Activated T-cell treated with anti-CD3 and anti-CD28 coated beads, Interleukin-2, amount 50 U/mL, for 4 hours (primary cell): ENCODE measurements at regions not wholly inside any gene's neighbourhood (a gene's known extent, or its start where the extent isn't known, plus 50 kb on each side); places are given as distances from the start of the nearest gene placed in this dataset.

Source experiments
- ATAC-seq, 2 donors: fragments of 200-7000 bp; cut with Tn5 transposase; one replicate each; pipeline ENCODE4 v1.10.0; 2021
- DNase-seq: peaks from one replicate; pipeline ENCODE4 v3.0.0-alpha.2; 2020
- H3K27me3 Mint-ChIP-seq: one replicate; pipeline ENCODE4 v1.8.0; 2021; ENCODE audit warnings: low read depth, mixed read lengths
- H3K36me3 Mint-ChIP-seq: one replicate; pipeline ENCODE4 v1.8.0; 2022; ENCODE audit warnings: mixed read lengths; ENCODE audit not compliant: insufficient read depth
- H3K4me1 Mint-ChIP-seq: one replicate; pipeline ENCODE4 v1.8.0; 2021; ENCODE audit warnings: low read depth, mixed read lengths
- H3K4me3 Mint-ChIP-seq: one replicate; pipeline ENCODE4 v1.8.0; 2021; ENCODE audit warnings: mild to moderate bottlenecking, moderate library complexity, mixed read lengths
- H3K9me3 Mint-ChIP-seq: one replicate; pipeline ENCODE4 v1.8.0; 2021; ENCODE audit warnings: mixed read lengths

DNA sequence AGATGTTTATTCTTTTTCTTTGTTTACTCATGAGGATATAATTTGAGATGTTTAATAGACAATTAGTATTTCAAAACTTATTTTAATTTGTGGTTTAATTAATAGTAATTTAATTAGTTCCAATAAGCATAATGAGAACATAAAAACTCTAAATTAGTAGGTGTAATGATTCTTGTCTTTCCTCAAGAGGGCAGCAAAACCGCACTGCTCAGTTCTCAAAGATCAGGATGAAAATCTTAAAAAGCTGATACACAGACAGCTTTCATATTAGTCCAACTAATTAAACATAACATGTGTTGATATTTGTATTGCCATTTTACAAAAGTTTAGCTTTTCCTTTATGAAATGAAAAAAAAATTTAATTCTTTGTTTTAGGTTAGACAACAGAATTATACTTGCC is 106.7 kb upstream of the C21orf91 start:
- Mint-ChIP-seq H3K4me1 (no peaks in the 10 kb centered on the region), H3K4me3 (no peak overlapping the region), H3K36me3 (peaks cover 1% of the 10 kb centered on the region), H3K9me3 (no peaks in the 10 kb centered on the region), H3K27me3 (no peaks in the 10 kb centered on the region)
- DNase-seq (no peak), ATAC-seq (no peak)

DNA sequence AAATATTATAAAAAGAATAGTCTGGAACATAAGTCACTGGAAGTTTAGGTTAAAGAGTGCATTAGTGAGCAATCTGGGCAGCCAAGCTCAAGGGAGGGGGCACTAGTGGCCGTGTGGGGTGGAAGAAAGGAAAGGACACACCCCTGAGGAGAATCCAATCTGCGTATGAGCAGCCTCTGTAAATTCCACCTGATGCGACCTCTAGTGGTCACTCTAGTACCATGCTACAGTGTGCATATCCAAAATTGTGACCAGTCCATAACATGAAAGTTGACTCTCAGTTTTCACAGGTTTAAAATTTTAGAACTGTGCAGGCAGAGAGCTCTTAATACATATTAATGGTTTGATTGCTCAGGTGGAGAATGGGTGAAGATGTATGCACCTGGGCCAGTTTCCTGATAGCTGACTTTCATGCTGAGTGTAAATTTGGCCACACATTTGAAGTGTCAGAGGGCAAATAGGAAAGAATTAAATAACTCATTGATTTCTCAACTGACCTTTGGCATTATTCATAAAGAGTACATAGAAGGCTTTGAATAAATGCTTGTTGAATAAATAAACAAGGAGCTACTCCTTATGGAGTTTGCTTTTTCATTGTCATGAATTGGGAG is 105.9 kb upstream of the C21orf91 start:
- H3K36me3 Mint-ChIP-seq = peaks cover 1% of the 10 kb centered on the region
- H3K4me1 Mint-ChIP-seq = no peaks in the 10 kb centered on the region
- no peak overlapping the region for H3K4me3 Mint-ChIP-seq
- no peaks in the 10 kb centered on the region for H3K27me3 Mint-ChIP-seq
- peaks cover 2% of the 10 kb centered on the region for H3K9me3 Mint-ChIP-seq
- DNase-seq (peak; percentile 41), ATAC-seq (peak; percentile 79 to 94)

DNA sequence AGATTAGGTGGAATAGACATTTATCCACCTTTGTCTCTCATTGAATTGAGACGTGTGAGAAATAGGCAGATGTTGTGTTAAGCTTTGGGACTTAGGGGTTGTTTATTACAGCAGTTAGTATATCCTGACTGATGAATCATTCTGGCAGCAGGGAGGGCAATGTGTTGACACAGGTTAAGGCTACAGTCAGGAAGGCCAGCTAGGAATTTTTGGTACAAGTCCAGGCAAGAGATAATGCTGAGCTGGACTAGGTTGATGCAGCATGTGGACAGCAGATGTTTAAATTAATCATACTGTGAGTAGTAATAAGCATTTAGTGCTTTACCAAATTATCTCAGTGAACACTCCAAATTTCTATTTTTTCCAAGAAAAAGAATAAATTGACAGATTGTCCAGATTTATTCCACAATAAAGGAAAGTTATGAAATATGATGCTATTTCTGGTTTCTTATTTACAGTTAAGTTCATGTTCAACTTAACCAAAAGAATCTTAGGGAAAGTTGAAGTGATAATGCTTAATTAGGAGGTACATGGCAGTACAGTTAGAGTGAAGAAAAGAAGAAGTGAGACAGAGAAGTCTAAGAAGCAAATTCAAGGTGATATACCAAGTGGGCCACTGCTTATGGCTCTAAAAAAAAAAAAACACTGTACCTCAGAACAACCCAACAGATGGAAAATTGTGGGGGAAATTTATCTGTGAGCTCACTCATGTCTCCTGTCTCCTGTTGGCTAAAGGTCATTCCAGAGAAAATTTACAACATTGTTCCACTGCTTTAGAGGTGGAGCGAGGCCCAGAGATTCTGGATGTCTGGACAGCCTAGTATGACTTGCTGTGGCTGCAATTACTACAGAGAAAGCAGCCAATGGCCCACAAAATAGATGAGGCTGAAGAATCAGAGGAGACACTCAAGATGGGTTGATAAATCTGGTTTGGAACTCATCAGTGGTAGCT is 102.7 kb upstream of the C21orf91 start:
- no peaks in the 10 kb centered on the region for H3K27me3 Mint-ChIP-seq
- DNase-seq (no peak), ATAC-seq (no peak)
- peaks cover 1% of the 10 kb centered on the region for H3K36me3 Mint-ChIP-seq
- no peaks in the 10 kb centered on the region for H3K4me1 Mint-ChIP-seq
- H3K4me3 Mint-ChIP-seq = no peak overlapping the region
- peaks cover 12% of the 10 kb centered on the region for H3K9me3 Mint-ChIP-seq

- ATAC-seq = no peak
- no peaks in the 10 kb centered on the region for H3K36me3 Mint-ChIP-seq
- H3K4me1 Mint-ChIP-seq = no peaks in the 10 kb centered on the region
- no peak for DNase-seq
- H3K27me3 Mint-ChIP-seq = no peaks in the 10 kb centered on the region
- no peak overlapping the region for H3K4me3 Mint-ChIP-seq
- H3K9me3 Mint-ChIP-seq = peaks cover 12% of the 10 kb centered on the region
Measured at GRCh38 chr21:17915976-17916375, 96.8 kb upstream of the C21orf91 start.

- Mint-ChIP-seq H3K4me1 (no peaks in the 10 kb centered on the region), H3K9me3 (no peaks in the 10 kb centered on the region), H3K36me3 (no peaks in the 10 kb centered on the region), H3K4me3 (no peak overlapping the region), H3K27me3 (no peaks in the 10 kb centered on the region)
- ATAC-seq (no peak), DNase-seq (no peak)
Measured at GRCh38 chr21:17911628-17912027, 92.5 kb upstream of the C21orf91 start.

- peaks cover 9% of the 10 kb centered on the region for H3K4me1 Mint-ChIP-seq
- ATAC-seq (no peak), DNase-seq (no peak)
- H3K27me3 Mint-ChIP-seq = no peaks in the 10 kb centered on the region
- H3K36me3 Mint-ChIP-seq = peaks cover under 1% of the 10 kb centered on the region
- H3K9me3 Mint-ChIP-seq = peaks cover 7% of the 10 kb centered on the region
- H3K4me3 Mint-ChIP-seq = no peak overlapping the region
Measured at GRCh38 chr21:17903929-17904639, 84.9 kb upstream of the C21orf91 start.

- ATAC-seq (peak; percentile 48 to 51), DNase-seq (no peak)
- peaks cover 3% of the 10 kb centered on the region for H3K36me3 Mint-ChIP-seq
Measured at GRCh38 chr21:17903029-17903806, 84.1 kb upstream of the C21orf91 start.

DNA sequence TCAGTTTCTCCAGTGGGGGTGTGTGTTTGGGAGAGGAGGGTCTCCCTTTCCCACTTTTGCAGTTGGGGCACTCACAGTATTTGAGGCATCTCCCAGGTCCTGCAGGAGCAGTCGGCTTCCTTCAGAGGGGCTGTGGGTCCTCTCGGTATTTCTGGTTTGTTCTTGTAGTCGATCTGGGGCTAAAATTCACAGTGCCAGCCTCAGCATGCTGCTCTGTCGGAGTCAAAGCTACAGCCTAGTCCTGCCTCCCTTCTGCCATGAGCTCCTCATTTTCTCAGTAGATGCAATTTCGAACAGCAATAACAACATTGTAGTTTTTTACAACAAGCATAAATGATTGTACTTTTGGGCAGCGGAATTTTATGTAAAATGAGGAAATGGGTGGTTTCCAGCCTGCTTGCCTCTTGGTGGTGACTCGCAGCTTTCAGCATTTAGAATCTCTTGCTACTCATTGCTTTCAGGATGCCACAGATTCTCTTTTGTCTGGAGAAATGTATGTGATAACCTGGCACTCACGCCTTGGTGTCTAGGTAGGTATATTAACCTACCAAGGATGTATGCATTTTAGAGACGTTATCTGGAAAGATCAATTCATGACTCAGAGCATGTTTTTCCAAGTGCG is 82.4 kb upstream of the C21orf91 start:
- Mint-ChIP-seq H3K4me3 (no peak overlapping the region), H3K27me3 (no peaks in the 10 kb centered on the region), H3K36me3 (peaks cover 3% of the 10 kb centered on the region), H3K9me3 (peaks cover 23% of the 10 kb centered on the region), H3K4me1 (peaks cover 12% of the 10 kb centered on the region)
- no peak for DNase-seq
- ATAC-seq = no peak

More at GRCh38 chr21:17903029-17903806, 84.1 kb upstream of the C21orf91 start:
- no peak overlapping the region for H3K4me3 Mint-ChIP-seq
- H3K9me3 Mint-ChIP-seq = peaks cover 15% of the 10 kb centered on the region
- no peaks in the 10 kb centered on the region for H3K27me3 Mint-ChIP-seq
- H3K4me1 Mint-ChIP-seq = peaks cover 9% of the 10 kb centered on the region

- Mint-ChIP-seq H3K9me3 (peaks cover 27% of the 10 kb centered on the region), H3K4me3 (no peak overlapping the region), H3K36me3 (peaks cover 3% of the 10 kb centered on the region), H3K27me3 (no peaks in the 10 kb centered on the region), H3K4me1 (peaks cover 12% of the 10 kb centered on the region)
- ATAC-seq (no peak), DNase-seq (no peak)
Measured at GRCh38 chr21:17900990-17901385, 81.8 kb upstream of the C21orf91 start.

DNA sequence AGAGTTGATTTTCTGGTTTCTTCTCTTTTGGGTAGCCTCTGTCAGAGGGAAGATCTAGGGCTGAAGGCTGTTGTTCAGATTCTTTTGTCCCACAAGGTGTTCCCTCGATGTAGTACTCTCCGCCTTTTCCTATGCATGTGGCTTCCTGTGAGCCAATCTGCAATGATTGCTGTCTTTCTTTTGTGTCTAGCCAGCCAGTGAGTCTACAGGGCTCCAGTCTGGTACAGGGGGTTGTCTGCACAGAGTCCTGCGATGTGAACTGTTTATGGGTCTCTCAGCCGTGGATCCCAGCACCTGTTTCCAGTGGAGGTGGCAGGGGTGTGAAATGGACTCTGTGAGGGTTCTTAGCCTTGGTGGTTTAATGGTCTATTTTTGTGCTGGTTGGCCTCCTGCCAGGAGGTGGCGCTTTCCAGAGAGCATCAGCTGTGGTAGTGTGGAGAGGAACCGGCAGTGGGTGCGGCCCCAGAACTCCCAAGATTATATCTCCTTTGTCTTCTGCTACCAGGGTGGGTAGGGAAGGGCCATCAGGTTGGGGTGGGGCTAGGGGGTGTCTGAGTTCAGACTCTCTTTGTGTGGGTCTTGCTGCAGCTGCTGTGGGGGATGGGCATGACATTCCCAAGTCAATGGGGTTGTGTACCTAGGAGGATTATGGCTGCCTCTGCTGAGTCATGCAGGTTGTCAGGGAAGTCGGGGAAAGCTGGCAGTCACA is 81.3 kb upstream of the C21orf91 start:
- H3K9me3 Mint-ChIP-seq = peaks cover 27% of the 10 kb centered on the region
- no peak for DNase-seq
- H3K36me3 Mint-ChIP-seq = peaks cover 3% of the 10 kb centered on the region
- no peak overlapping the region for H3K4me3 Mint-ChIP-seq
- H3K4me1 Mint-ChIP-seq = peaks cover 12% of the 10 kb centered on the region
- ATAC-seq = no peak
- H3K27me3 Mint-ChIP-seq = no peaks in the 10 kb centered on the region

DNA sequence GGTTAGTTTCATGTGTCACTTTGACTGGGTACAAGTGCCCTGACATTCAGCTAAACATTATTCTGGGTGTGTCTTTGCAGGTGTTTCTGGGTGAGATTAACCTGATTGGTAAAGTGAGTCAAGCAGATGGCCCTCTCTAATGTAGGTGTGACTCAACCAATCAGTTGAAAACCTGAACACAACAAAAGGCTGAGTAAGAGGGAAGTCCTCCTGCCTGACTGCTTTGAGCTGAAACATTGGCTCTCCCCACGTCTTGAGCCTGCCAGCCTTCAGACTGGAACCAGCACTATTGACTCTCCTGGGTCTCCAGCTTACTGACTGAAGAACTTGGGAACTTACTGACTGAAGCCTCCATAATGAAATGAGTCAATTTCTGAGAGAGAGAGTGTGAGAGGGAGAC is 70.0 kb upstream of the C21orf91 start:
- DNase-seq (no peak), ATAC-seq (no peak)
- H3K36me3 Mint-ChIP-seq = no peaks in the 10 kb centered on the region
- H3K27me3 Mint-ChIP-seq = no peaks in the 10 kb centered on the region
- H3K4me1 Mint-ChIP-seq = no peaks in the 10 kb centered on the region
- no peak overlapping the region for H3K4me3 Mint-ChIP-seq
- H3K9me3 Mint-ChIP-seq = no peaks in the 10 kb centered on the region

DNA sequence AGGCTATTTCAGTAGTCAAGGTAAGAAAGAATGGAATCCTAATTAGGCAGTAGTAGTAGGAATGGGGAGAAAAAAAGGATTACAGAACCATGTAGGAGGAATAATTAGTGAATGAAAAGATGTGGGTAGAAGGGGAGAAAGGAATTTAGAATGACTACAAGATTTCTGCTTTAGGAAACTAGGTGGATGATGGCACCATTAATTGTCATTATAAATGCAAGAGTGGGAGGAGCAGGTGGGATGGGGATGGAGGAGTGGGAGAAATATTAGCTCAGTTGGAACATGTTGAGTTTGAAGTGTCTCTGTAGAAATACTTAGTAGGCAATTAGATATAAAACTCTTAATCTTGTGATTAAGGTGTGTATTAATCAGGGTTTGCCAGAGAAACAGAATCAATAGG is 50.0 kb upstream of the C21orf91 start:
- no peak for ATAC-seq
- H3K4me3 Mint-ChIP-seq = no peak overlapping the region
- H3K27me3 Mint-ChIP-seq = no peaks in the 10 kb centered on the region

More for the DNA sequence above, 50.0 kb upstream of the C21orf91 start:
- no peaks in the 10 kb centered on the region for H3K9me3 Mint-ChIP-seq
- H3K4me1 Mint-ChIP-seq = peaks cover 1% of the 10 kb centered on the region
- no peaks in the 10 kb centered on the region for H3K36me3 Mint-ChIP-seq
- DNase-seq = no peak
